ENCODE measurements at regions not wholly inside any gene's neighbourhood (a gene's known extent, or its start where the extent isn't known, plus 50 kb on each side); places are given as distances from the start of the nearest gene placed in this dataset.

GRCh38 chr2:78973630-78974029, 51.9 kb upstream of the REG3G start:
- DNase-seq (ENCODE audit: low spot score) = no peak
